UCSD-AML1 (cell line): ENCODE measurements at regions not wholly inside any gene's neighbourhood (a gene's known extent, or its start where the extent isn't known, plus 50 kb on each side); places are given as distances from the start of the nearest gene placed in this dataset.
"Not testable (repeated sequence)": the region's sequence is repeated elsewhere in the genome, so short reads cannot be mapped to it uniquely, and the experiment has no call there.

Experiments
- DNase-seq: peaks from one replicate; lab custom pipeline; 2025; ENCODE audit not compliant: unreplicated experiment; lab: John Stamatoyannopoulos, UW

DNA sequence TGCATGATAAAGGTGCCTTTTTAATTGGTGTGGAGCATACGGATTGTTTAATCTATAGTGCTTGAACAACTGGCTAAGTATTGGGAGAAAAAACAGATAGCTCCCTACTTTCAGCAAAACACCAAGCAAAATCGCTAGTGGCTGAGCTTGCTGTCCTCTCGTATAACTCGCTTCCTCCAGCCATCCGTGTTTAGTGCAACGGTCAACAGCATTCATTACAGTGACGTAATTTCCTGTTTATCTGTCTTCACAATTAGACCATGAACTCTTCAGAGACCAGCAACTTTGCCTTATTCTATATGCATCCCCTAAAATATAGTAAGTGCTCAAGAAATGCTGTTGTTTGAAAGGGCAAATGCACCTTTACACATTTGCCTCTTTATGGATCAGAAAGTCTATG, 511.9 kb downstream of the HAPSTR1 start:
- no peak for DNase-seq

DNA sequence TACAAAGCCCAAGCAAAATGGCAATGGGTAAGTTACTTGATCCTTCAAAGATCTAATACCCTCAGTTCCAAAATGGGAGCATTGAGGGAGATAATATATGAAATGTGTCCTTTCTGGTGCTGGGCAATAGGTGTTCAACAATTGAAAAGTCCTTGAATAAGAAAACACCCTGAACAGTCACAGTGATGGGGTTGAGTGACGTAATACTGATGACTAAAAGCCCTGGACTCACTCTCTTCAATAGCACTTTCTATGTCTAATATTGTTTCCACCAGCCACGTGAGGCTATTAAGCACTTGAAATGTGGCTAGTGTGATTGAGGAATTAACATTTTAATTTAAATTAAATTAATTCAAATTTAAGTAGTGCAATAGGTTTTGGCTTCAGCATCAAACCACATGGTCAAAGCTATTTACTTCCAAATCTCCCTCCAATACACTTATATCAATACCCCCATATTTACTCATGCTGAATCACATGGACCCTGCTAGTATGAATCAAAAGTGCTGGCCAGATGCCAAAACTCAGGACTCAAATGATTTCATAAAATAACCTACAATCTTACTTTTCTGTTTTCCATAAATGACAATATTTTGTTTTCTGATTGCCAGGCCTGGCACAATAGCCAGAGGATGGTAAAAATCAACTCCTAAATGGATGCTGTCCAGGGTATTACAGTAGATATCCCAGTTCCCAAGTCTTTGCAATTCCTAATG, 516.2 kb downstream of the HAPSTR1 start:
- DNase-seq = no peak

DNA sequence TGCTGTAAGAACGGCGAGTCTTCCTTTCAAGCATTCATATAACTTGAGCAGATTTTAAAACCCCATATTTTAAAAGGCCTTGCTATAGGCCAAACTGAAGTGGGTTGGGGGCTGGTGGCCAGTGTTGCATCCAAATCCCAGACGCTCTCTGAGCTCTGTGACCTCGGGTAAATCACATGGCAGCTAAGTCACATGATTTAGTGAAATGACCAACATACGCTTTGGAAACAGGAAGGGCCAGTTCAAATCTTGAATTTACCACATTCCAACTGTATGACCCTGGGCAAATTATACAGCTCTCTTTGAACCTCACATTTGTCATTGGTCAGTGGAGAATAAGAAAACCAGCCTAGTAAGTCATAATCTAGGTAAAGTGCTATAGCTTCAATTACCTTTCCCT, 519.3 kb downstream of the HAPSTR1 start:
- no peak for DNase-seq

DNA sequence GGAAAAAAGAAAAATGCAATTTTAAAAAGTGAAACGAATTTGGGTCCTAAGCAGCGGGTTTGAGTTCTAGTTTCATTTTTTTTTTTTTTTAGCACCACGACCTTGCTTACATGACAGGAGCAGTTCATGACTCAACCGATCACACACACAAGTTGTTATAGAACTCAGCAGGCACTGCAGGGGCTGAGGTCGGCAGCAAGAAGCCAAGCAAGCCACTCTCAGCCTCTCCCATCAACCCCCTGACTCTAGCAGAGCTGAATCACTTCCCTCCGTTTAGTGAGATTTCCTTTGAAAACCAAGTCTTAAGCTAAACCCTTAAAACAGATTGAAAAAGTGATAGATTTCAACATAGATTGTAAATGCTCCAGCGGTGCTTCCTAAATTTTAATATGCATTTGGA, 520.8 kb downstream of the HAPSTR1 start:
- no peak for DNase-seq

DNA sequence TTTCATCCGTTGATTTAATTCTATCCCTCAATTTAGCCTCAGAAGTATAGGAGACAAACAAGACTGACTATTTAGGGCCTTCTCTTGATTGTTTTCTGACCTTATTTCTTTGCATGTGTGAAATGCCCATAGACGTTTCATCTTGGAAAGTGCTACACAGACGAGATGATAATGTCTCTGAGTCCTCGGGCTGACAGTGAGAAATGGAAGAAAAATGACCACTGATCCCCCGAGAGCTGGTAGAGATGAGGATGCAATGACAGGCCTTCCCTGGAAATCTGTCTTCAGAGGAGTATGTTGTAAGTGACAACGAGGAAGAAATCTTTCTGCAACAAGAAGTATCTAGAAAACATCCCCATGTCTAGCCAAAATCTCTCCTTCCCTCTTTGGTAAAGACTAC, 522.9 kb downstream of the HAPSTR1 start:
- no peak for DNase-seq

DNA sequence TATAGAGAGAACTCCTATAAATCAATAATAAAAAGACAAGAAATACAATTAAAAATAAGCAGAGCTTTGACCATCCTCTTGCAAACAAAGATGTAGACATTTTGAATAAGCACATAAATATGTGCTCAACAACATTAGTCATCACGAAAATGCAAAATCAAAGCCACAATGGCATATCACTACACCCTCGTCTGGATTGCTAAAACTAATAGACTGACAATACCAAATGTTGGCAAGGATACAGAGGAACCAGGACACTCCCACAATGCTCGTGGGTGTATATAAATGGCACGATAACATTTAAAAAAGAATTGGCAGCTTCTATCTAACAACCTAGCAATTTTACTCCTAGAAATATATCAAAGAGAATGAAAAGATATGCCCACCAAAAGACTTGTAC, 530.8 kb downstream of the HAPSTR1 start:
- DNase-seq = no peak

DNA sequence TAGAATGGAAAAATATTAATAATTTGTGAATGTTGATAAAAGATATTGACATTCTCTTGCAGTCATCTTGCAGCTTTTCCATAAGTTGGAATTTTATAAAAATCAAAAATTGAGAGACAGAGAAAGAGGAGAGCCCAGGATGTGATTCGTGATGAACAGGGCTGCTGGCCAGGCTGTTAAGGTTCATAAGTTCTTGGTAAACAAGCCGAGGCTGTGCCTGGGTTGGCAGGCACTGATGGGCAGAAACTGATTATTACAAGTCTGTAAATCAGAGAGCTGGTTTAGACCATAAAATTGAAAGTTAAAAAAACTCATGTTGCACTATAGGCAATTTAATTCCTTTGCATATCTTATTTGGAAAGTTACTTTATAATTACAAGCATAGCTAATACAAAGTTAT, 533.7 kb downstream of the HAPSTR1 start:
- DNase-seq = no peak

DNA sequence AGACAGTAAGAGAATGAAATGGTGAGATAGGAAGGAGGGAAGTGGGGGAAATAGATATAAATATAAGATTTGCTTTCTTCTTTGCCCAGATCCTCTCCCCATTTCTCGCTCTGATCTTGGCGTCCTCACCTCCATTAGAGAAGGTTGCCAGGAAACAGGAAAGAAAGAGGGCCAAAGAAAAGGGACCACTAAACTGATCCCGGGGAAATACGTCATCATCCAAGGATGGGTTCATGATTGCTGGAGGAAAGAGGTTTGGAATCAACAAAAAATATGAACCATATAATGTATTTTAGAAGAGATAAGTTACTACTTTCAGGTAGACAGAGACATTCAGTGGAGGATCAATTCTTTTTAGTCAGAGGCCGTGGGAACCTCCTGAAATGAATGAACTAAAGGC, 536.0 kb downstream of the HAPSTR1 start:
- DNase-seq = no peak

DNA sequence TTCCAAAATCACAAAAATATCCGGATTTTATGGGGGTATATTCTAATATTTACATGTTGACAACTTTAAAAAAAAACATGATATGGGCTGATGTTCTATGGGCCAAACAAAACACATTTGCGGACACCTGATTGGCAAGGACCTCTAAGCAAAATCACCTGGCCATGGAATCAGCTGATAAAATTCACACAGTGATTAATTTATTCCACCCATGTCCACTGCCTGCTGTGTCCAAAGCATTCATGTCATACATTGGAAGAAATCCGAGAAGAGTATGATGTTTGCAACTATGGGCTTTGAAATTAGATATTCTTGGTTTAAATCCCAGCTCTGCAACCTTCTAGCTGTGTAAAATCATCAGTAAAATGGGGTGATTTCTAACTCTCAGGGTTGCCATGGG, 538.7 kb downstream of the HAPSTR1 start:
- no peak for DNase-seq

DNA sequence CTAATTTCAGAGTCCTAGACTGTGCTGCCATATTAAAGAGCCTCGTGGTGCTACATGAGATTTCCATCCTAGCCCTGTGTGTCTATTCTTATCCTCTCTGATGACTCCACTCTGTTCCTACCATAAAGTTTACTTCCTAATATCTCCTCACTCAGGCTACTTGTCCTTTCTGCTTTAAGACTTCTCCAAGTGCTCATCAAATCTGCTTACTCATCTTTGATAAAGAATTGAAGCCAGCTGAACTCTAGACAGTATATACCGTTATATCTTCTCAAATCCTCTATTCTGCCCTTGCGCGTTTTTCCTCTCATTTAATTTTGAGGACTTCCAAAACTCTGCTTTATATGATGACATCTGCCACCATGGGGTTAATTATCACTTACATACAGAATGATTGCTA, 539.5 kb downstream of the HAPSTR1 start:
- DNase-seq = no peak

DNA sequence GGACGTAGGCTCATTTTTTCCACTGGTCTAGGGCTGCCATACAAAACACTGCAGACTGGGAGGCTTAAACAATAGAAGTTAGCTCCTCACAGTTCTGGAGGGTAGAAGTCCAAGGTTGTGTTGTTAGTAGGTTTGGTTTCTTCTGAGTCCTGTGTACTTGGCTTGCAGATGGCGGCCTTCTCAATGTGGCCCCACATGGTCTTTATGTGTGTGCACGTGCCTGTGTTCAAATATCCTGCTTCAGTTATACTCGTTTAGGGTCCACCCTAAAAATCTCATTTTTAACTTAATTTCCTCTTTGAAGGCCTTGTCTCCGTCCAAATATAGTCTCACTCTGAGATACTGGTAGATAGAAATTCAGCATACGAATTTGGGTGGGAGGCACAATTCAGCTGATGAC, 542.4 kb downstream of the HAPSTR1 start:
- DNase-seq = no peak

DNA sequence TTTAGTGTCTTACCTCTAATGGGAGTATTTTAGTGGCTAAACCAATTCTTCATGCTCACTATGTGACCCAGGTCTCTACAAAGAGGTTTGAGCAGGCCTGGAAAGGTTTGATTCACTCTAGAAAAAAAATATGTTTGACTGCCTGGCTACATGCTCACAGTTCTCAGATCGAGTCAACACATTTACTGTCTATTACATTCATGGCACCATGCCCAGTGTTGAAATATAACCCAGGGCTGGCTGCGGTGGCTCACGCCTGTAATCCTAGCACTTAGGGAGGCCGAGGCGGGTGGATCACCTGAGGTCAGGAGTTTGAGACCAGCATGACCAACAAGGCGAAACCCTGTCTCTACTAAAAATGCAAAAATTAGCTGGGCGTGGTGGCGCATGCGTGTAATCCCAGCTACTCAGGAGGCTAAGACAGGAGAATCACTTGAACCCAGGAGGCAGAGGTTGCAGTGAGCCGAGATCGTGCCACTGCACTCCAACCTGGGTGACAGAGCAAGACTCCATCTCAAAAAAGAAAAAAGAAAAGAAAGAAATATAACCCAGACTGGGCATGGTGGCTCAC, 543.8 kb downstream of the HAPSTR1 start:
- not testable (repeated sequence) for DNase-seq

DNA sequence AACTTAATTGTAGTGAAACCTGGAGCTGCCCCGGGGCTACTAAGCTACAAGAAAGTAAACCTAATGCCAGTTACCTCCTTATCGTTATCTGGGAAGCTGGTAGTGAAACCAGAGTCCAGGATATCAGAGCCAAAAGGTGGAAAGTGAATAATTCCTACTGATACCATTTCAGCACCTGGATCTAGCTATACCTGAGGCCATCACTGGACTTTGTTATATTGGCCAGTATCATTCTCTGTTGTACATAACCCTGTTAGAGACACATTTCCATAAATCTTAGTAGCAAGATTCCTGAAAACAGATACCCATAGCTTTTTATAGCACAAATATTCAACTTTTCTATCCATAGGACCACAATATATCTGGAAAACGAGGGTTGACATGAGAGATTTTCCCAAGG, 538.0 kb downstream of the GRIN2A start:
- no peak for DNase-seq

DNA sequence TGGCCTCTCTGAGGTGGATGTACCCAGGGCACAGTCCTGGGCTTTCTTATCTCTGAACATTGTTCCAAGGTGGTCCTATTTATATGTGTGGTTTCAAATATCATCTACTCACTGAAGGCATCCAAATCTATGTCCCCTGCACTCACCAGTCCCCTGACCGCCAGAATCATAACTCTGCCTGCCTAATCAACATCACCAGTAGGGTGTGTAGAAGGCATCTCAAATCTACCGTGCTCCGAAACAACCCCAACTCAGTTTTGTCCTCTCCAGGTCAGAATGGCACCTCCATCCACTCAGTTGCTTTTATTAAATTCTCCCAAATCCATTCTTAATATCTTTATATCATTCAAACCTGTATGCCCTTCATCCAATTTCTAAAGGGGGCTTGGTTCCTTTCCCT, 536.3 kb downstream of the GRIN2A start:
- no peak for DNase-seq

DNA sequence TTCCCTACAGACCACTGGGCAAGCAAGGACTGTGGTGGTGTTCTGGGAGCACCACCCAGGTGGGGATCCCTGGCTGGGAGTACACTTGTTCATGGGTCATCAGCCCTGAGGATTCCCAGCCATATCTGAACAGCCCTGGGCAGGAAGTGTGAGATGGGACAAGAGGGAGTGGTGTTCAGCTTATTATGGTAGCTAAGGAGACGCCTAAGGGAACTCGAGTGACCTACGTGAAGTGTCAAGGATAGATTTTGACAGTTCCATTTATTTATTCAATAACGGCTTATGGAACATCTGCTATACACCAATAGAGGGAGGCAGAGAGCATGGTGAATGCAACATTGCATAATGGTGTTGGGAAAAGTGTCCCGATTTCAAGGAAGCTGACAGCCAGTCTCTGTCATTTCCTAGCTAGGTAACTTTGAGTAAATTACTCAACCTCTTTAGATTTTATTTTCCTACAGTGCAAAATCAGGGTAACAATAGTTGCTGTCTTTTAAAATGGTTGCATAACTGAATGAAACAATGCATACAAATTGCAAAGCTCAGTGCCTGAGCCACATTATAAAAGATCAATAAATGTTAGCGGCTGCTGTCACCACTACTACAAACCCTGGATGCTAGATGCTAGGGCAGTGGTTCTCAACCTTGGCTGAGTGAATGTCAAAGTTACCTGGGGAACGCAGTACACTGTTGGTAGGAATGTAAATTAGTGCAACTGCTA, 534.1 kb downstream of the GRIN2A start:
- no peak for DNase-seq

DNA sequence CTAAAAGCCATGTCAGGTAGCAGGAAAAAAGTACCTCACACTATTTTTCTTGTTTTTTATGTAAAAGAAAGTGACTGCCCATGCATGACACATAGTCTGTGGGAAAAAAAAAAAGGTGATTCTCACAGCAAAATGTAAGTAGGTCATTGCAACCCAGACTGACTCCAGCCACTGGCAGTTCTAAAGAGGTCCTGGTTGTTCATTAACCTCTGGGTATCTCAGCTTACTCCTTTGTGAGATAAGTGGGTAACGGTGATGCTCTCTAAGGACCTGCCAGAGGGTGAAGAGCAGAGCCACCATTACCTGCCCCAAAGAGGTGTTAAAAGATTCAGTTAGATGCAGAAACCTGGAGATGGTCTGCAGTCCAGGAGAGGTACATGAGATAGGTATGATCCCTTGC, 531.9 kb downstream of the GRIN2A start:
- DNase-seq = no peak

DNA sequence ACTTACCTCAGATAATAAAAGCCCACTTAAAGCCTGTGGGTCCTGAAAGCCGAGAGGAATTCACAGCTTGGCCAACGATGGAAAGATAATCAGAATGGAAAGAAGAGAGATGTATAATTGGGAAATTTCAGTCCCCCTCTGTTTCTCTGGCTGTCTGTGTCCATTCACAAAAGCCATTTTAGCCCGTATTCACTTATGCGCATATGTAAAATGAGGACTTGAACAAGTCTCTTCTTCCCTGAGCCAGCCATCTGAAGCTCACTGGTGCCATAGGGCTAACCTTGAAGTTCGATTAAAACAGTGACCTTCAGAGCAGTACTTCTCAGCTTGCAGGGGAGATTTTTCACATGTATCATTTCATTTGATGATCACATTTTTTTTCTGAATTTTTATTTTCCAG, 527.2 kb downstream of the GRIN2A start:
- no peak for DNase-seq

DNA sequence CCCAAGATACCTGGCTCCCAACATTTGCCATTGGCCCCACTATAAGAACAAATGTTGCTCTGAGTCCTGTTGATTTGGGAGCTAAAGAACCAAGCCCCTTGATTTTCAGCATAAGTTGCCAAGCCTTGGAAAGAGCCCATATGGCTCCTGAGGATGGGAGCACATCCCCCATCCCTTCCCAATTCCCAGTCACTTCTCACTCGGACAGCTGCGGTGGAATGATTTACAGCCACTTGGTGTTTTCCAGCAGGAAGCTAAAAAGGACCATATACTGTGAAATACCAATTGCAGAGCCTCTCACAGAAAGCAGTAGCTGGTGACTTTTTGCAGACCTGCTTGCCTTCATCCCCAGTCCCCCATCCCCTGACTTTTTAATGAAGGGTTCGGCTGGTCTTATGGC, 524.6 kb downstream of the GRIN2A start:
- DNase-seq = no peak

DNA sequence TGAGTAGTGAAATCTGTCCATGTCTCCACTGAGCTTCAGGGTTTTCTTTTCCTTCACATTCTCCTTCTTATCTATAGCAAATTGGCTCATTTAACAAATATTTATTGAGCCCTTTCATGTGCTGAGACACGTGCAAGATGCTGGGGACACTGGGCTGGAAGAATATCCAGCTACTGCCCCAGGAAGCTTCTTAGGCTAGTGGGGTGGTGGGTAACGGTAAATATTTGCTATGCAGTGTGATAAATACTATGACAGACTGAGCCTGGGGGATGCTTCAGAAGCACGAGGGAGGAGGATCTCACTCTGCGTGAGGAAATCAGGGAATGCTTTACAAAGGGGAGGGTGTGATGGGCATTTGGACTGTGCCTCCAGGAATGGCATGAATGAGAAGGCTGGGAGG, 524.1 kb downstream of the GRIN2A start:
- DNase-seq = no peak

DNA sequence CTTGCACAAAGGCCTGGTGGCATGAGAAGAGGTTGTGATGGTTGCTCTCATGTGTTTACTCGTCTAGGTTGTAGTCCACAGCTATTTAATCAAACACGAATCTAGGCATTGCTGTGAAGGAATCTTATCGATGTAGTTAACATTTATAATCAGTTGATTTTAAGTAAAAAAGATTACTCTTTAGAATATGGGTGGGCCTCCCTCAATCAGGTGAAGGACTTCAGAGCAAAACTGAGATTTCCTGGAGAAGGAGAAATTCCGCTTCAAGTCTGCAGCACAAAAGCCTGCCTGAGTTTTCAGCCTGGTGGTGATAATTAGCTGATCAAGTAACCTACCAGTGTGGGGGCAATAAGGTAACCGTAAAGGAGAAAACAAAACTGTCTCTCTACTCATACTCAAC, 523.6 kb downstream of the GRIN2A start:
- no peak for DNase-seq

DNA sequence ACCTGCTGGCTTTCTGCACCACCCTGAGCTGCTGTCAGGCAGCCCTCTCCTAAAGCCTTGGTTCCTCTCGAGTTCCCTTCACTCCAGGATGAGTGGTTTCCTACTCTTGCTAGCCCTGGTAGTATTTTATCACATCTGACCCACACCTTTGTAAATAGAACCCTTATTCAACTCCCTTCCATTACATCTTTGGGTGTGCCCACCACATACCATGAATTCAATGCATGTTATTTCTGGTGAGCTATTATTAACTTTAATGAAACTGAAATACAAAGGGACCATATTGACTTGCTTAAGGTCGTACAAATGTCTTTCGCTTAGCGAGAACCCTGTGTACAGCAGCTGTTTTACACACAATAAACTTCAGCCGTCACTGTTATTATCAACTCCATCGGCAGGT, 521.3 kb downstream of the GRIN2A start:
- DNase-seq = no peak

DNA sequence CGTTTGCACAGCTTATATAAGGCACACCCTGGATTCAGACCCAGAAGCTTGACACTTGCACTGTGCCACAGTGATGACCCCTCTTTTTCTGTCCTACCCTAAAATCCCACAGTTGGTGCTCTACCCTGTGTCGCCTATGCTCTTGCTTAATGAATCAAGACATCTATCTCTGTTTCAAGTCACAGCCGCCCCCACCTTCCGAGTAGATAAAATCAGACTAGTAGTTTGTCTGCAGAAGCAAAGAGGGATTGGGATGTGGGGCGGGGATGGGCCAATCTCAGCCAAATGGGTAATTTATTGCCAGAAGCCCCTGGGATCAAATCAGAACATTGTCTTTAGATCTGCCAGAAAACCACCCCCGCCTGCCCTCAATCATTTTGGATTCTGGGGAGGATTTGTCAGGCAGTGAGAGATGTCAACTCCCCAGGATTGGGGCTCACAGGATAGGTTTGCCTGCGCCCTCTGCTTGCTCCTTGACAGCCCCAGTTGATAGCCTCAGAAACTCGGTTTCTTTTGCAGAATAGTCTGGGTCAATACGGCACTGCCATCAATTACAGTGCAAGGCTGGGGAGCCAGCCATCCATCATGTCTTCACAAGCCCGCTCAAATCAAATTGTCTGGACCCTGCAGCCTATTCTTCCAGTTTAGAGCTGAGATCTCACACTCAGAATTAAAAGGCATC, 520.8 kb downstream of the GRIN2A start:
- DNase-seq = no peak
